Right lobe of liver (tissue), 6 donors: ENCODE measurements at regions not wholly inside any gene's neighbourhood (a gene's known extent, or its start where the extent isn't known, plus 50 kb on each side); places are given as distances from the start of the nearest gene placed in this dataset.

Source experiments
- ATAC-seq, 4 donors: fragments of 200-7000 bp; cut with Tn5 transposase; one replicate each; pipeline ENCODE4 v1.9.1; 2020; ENCODE audit warnings: mild to moderate bottlenecking in 4 of 4, moderate library complexity in 4 of 4
- DNase-seq, 3 donors: peaks; one replicate each; pipeline ENCODE4 v3.0.0-alpha.2; 2020
- H3K27ac ChIP-seq, 3 donors: fragments of 200-600 bp; one replicate each; pipeline ENCODE4 v1.8.0; 2022
- H3K27me3 ChIP-seq, 2 donors: fragments of 200-600 bp; one replicate each; pipeline ENCODE4 v1.8.0; 2022
- H3K36me3 ChIP-seq, 4 donors: fragments of 200-600 bp; sonication (generic) in 1 of 4; one replicate each; pipeline versions ENCODE4 v1.5.1 to v1.8.0; 2017 to 2022; ENCODE audit warnings: control low read depth in 1 of 4
- H3K4me1 ChIP-seq, 4 donors: fragments of 200-600 bp; sonication (generic) in 1 of 4; one replicate each; pipeline versions ENCODE4 v1.5.1 to v1.8.0; 2017 to 2022; ENCODE audit warnings: control low read depth in 1 of 4
- H3K4me3 ChIP-seq, 3 donors: fragments of 200-600 bp; one replicate each; pipeline ENCODE4 v1.8.0; 2022
- H3K9me3 ChIP-seq, 4 donors: fragments of 200-600 bp; sonication (generic) in 1 of 4; one replicate each; pipeline versions ENCODE4 v1.5.1 to v1.8.0; 2017 to 2022; ENCODE audit warnings: control low read depth in 1 of 4
- POLR2A ChIP-seq: fragments of 450-650 bp; IDR thresholded peaks from one replicate; pipeline ENCODE4 v1.6.1; 2017; ENCODE audit warnings: antibody characterized with exemption, mild to moderate bottlenecking
- WGBS: methylation state at CpG from one replicate; pipeline ENCODE4 v1.1.6; 2018; ENCODE audit warnings: low coverage, low lambda C conversion rate; ENCODE audit not compliant: insufficient coverage; ENCODE audit errors: missing lambda C conversion rate; 5-methylcytosine and 5-hydroxymethylcytosine counted together
- intact Hi-C, 2 donors: fragments of 100-400 bp; cut with DNase I; formaldehyde crosslinking; loops; one replicate each; pipeline versions ENCODE4 v1.11.2 to v1.14.1; 2022
- TF ChIP-seq, protein P1 (sequence below), 4 donors: fragments of 200-600 bp in 3 of 4; fragments of 450-650 bp in 1 of 4; IDR thresholded peaks; one replicate each; pipeline versions ENCODE4 v1.5.1 to v1.8.0; 2016 to 2022; ENCODE audit warnings: antibody characterized with exemption in 4 of 4, mild to moderate bottlenecking in 2 of 4
- donor health status: DM: no; HTN: yes; CAD: no.
- donor health status: DM: no; HTN: no; CAD: no.
- donor health status: DM: no; HTN: no; CAD: no.
- donor health status: DM: no; HTN: yes; CAD: no.
- donor health status: DM: no; HTN: yes; CAD: no.

DNA sequence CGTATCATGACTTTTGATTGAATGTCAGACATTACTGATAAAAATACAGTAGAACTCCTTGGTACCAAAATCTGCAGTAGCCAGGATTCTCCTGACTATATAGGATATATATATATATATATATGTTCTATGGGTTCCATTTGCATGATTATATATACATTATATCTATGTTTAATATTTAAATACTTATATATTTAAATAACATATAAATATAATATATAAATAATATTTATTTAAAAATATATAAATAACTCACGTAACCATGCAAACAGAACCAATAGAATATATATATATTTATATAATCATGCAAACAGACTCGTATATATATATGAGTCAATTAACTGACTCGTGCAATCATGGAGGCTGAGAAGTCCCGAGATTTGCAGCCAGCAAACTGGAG is 278.8 kb upstream of the PLXNA2 start:
- Histone ChIP-seq H3K4me1 (no peaks in the 10 kb centered on the region), H3K4me3 (no peak overlapping the region), H3K9me3 (no peaks in the 10 kb centered on the region), H3K27me3 (no peaks in the 10 kb centered on the region), H3K27ac (no peak overlapping the region), H3K36me3 (no peaks in the 10 kb centered on the region)
- no peak for TF ChIP-seq POLR2A
- TF ChIP-seq, protein P1, sequence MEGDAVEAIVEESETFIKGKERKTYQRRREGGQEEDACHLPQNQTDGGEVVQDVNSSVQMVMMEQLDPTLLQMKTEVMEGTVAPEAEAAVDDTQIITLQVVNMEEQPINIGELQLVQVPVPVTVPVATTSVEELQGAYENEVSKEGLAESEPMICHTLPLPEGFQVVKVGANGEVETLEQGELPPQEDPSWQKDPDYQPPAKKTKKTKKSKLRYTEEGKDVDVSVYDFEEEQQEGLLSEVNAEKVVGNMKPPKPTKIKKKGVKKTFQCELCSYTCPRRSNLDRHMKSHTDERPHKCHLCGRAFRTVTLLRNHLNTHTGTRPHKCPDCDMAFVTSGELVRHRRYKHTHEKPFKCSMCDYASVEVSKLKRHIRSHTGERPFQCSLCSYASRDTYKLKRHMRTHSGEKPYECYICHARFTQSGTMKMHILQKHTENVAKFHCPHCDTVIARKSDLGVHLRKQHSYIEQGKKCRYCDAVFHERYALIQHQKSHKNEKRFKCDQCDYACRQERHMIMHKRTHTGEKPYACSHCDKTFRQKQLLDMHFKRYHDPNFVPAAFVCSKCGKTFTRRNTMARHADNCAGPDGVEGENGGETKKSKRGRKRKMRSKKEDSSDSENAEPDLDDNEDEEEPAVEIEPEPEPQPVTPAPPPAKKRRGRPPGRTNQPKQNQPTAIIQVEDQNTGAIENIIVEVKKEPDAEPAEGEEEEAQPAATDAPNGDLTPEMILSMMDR (IDR thresholded peaks at IDR 0.05), result no peak
- intact Hi-C loops, result no loop called here
- no peak for ATAC-seq
- no peak for DNase-seq
- WGBS, result 86% methylated on average over 5 of the region's 5 CpGs

- DNase-seq (no peak), ATAC-seq (no peak)
- 100% methylated on average over 2 of the region's 4 CpGs for WGBS
- no peak overlapping the region for H3K27ac ChIP-seq
- H3K4me1 ChIP-seq, result no peaks in the 10 kb centered on the region
- H3K4me3 ChIP-seq, result no peak overlapping the region
- intact Hi-C loops, result no loop called here
- H3K27me3 ChIP-seq, result no peaks in the 10 kb centered on the region
- H3K9me3 ChIP-seq, result no peaks in the 10 kb centered on the region
- no peak for TF ChIP-seq POLR2A
- TF ChIP-seq, protein P1 (IDR thresholded peaks at IDR 0.05), result no peak
- H3K36me3 ChIP-seq, result no peaks in the 10 kb centered on the region
Measured at GRCh38 chr1:208524376-208524775, 280.2 kb upstream of the PLXNA2 start.

- DNase-seq (no peak), ATAC-seq (no peak)
- H3K4me3 ChIP-seq, result no peak overlapping the region
- H3K36me3 ChIP-seq, result no peaks in the 10 kb centered on the region
- intact Hi-C loops, result no loop called here
- H3K4me1 ChIP-seq, result no peaks in the 10 kb centered on the region
- WGBS, result 81% methylated on average over 5 of the region's 5 CpGs
- H3K9me3 ChIP-seq, result no peaks in the 10 kb centered on the region
- no peak overlapping the region for H3K27ac ChIP-seq
- TF ChIP-seq POLR2A, result no peak
- TF ChIP-seq, protein P1 (IDR thresholded peaks at IDR 0.05), result no peak
- H3K27me3 ChIP-seq, result no peaks in the 10 kb centered on the region
Measured at GRCh38 chr1:208524925-208525324, 280.7 kb upstream of the PLXNA2 start.

DNA sequence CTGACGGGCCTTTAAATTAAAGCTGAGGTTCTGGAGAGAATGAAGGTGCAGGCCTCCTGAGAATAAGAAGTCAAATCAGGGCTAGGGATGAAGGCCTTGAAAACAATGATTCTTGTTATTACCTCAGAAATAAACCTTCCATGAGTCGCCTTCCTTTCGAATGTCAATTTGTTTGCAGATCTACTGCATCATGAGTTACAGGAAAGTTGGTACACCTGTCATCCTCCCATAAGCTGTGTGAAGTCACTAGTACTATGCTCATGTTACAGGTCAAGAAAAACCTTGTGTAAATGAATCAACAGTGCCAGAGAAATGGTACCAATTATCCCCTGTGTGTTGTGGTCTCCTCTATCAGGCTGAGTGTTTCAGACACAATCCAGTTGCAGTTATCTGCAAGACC is 281.2 kb upstream of the PLXNA2 start:
- WGBS, result 47% methylated on average over 3 of the region's 3 CpGs
- ATAC-seq (no peak), DNase-seq (no peak)
- intact Hi-C loops, result no loop called here
- Histone ChIP-seq H3K9me3 (no peaks in the 10 kb centered on the region), H3K4me3 (no peak overlapping the region), H3K4me1 (no peaks in the 10 kb centered on the region), H3K36me3 (no peaks in the 10 kb centered on the region), H3K27me3 (no peaks in the 10 kb centered on the region), H3K27ac (no peak overlapping the region)
- TF ChIP-seq, protein P1 (IDR thresholded peaks at IDR 0.05), result no peak
- no peak for TF ChIP-seq POLR2A

DNA sequence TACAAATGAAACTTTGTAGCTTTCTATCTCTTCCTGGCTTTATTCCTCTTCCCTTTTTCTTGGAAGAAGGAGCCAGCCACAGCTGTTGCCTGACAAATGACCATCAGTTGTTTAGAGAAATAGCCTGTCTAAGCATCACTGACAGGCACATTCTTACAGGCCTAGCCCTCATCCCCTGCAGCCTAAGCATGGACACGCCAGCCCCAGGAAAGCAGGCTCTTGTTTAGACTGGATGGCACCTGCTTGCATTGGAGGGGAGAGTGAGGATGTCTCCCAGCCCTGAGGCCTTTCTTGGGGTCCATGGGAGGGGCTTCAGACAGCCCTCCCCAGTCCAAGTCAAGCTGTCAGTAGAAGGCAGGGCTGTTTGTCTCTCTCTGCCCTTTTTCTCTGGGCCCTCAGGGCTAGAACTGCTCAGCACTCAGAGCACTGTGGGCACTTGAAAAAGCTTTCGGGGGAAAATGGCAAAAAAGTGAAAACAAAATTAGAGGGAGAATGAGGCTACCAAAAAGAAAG is 282.5 kb upstream of the PLXNA2 start:
- Histone ChIP-seq H3K4me1 (no peaks in the 10 kb centered on the region), H3K27me3 (no peaks in the 10 kb centered on the region), H3K9me3 (no peaks in the 10 kb centered on the region), H3K36me3 (no peaks in the 10 kb centered on the region), H3K27ac (no peak overlapping the region), H3K4me3 (no peak overlapping the region)
- DNase-seq, result no peak
- 67% methylated on average over 1 of the region's 2 CpGs for WGBS
- TF ChIP-seq, protein P1 (IDR thresholded peaks at IDR 0.05), result no peak
- no peak for TF ChIP-seq POLR2A
- intact Hi-C loops, result no loop called here
- ATAC-seq, result no peak
